AML-193 (cell line): ENCODE measurements at regions not wholly inside any gene's neighbourhood (a gene's known extent, or its start where the extent isn't known, plus 50 kb on each side); places are given as distances from the start of the nearest gene placed in this dataset.
"Not testable (repeated sequence)": the region's sequence is repeated elsewhere in the genome, so short reads cannot be mapped to it uniquely, and the experiment has no call there.

Experiments used
- DNase-seq, 2 experiments: peaks; one replicate each; lab custom pipeline; 2025; lab: John Stamatoyannopoulos, UW

DNA sequence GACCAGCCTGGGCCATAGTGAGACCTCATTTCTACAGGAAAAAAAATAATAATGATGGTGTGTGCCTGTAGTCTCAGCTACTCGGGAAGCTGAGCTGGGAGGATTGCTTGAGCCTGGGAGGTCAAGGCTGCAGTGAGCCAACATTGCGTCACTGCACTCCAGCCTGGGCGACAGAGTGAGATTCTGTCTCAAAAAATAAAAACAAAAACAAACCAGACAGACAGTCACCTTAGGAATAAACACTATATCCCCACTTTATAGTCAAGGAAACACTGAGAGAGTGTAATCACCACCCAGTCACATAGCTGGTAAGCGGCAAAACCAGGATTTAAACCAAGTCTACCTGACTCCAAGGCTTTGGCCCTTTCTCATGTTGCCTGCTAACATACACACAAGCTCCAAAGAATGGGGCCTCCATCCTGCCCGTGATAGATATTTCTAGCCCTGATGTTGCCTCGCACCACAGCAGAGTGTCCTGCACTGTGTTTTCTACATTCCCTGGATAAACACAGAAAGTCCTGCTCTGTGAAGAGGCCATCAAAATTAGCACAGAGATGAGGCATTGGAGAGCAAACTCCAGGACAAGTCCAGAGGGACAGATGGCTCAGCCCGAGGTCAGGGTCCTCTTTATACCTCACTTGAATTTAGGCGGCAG, 66.1 kb upstream of the SMURF2 start:
- DNase-seq, result no peak

DNA sequence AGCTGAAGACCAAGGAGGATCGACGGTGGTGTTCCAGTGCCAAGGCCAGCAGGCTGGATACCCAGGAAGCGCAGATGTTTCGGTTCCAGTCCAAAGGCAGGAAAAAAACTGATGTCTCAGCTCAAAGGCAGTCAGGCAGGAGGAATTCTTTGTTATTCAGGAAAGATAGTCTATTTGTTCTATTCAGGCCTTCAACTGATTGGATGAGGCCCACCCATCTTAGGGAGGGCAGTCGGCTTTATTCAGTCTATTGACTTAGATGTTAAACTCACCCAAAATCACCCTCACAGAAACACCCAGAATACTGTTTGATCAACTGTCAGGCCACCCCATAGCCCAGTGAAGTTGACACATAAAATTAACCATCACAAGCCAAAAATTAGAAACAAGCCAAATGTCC, 63.9 kb upstream of the SMURF2 start:
- not testable (repeated sequence) for DNase-seq

DNA sequence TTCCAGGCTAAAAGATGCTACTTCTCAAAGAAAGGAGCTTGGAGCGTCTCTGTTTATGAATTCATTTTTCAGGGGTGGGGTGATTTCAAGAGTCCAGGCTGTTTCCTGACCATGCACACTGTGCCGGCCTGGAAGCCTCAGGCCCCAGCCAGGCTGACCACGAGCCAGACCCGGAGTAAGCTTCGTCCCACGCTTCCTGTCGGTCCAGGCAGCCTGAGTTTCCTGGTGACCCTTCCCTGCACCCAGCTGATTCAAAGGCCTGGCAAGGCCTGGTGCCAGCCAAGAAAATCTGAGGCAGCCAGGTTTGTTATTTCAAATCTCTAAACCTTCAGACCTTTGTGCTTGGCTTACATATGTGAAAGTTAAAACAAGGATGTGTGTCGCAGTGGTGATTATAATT, 62.1 kb upstream of the SMURF2 start:
- not testable (repeated sequence) for DNase-seq

DNA sequence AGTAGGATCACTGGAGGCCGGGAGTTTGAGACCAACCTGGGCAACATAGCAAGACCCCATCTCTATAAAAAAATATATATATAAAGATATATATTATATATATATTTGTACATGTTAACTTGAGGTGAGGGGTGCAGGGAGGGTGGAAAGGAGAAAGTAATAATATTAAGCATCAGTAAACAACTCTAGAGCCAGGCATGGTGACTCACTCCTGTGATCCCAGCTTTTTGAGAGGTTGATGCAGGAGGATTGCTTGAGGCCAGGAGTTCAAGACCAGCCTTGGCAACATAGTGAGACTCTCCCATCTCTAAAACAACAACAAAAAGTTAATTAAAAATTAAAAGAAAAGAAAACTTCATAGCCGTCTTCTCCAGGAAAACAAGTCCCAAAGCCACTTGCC, 61.7 kb upstream of the SMURF2 start:
- no peak for DNase-seq

DNA sequence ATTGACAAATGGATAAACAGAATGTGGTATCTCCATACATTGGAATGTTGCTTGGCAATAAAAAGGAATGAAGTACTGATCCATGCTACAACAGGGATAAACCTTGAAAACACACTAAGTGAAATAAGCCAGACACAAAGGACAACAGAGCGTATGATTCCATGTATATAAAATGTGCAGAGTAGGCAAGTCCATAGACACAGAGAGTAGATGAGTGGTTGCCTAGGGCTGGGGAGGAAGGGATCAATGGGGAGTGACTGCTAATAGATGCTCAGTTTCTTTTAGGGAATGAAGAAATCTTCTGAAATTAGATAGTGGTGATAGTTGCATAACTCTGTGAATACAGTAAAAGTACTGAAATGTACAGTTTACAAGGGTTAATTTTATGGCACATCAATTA, 59.4 kb upstream of the SMURF2 start:
- DNase-seq, result not testable (repeated sequence)

DNA sequence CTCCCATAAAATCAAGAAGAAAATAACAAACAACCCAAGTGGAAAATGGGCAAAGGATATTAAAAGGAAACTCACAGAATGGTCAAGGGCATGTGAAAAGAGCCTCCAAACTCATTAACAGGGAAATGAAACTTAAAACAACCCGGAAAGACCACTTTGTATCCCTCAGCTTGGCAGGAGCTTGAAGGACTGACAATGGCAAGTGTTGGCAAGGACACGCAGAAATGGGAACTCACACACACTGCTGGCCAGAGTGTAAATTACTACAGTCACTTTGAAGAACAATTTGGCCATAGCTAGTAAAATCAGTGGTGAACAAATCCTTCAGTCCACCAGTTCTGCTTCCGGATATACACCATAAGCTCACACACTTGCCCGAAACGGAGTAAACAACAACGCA, 58.1 kb upstream of the SMURF2 start:
- DNase-seq, result not testable (repeated sequence)

DNA sequence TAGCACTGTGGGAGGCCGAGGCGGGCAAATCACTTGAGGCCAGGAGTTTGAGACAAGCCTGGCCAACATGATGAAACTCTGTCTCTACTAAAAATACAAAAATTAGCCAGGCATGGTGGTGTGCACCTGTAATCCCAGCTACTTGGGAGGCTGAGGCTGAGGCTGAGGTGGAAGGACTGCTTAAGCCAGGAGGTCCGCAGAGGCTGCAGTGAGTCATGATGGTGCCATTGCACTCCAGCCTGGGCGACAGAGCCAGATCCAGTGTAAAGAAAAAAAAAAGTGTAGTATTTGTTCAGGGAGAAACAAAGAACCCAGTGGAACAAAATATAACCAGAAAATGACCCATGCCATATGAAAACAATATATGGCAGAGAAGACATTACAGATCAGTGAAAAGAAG, 57.4 kb upstream of the SMURF2 start:
- DNase-seq, result not testable (repeated sequence)

DNA sequence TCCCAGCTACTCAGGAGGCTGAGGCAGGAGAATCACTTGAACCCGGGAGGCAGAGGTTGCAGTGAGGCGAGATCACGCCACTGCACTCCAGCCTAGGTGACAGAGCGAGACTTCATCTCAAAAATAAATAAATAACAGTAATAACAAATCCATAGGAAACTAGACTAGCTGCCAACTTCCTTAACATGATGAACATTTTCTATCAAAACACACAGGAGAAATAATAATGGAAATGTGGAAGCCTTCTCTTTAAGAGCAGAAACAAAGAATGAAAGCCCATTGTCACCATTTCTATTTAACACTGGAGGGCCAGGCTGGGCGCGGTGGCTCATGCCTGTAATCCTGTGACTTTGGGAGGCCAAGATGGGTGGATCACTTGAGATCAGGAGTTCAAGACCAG, 56.7 kb upstream of the SMURF2 start:
- DNase-seq, result not testable (repeated sequence)

DNA sequence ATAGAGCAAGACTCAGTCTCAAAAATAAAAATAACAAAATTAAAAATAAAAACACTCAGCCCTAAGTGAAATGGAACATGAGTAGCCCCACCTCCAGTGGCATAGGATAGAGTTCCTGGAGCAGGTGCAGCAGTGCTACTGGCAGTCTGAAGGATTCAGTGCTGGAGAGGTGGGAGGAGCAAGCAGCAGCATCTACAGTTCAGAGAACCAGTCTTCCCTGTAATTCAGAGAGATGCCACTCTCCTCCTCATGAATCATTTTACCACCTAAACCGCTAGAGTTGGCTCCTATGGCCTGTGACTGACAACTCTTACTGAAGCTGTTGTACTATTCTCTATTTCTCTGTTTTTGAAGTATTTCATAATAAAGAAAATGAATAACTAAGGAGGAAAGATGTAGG, 56.0 kb upstream of the SMURF2 start:
- no peak for DNase-seq

DNA sequence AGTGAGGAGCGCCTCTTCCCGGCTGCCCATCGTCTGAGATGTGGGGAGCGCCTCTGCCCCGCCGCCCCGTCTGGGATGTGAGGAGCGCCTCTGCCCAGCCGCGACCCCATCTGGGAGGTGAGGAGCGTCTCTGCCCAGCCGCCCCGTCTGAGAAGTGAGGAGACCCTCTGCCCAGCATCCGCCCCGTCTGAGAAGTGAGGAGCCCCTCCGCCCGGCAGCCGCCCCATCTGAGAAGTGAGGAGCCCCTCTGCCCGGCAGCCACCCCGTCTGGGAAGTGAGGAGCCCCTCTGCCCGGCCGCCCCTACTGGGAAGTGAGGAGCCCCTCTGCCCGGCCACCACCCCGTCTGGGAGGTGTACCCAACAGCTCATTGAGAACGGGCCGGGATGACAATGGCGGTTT, 54.4 kb upstream of the SMURF2 start:
- DNase-seq, result not testable (repeated sequence)

DNA sequence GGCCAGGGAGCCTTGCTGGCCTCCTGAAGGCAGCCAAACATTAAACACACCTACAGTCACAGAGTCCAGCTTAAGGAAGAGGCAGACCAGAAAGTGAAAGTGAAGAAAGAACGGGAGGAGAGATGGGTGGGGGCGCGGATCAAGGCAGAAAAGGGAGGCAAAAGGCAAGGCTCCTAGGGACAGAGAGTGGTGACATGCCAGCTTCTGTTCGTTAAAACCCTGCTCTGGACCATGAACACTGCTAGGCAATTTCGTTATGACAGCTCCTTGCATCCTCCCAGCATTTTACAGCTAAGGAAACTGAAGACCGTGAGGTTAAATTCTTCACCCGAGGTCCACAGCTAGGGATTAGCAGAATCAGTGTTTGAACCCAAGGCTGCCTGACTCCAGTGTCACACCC, 51.7 kb upstream of the SMURF2 start:
- not testable (repeated sequence) for DNase-seq

DNA sequence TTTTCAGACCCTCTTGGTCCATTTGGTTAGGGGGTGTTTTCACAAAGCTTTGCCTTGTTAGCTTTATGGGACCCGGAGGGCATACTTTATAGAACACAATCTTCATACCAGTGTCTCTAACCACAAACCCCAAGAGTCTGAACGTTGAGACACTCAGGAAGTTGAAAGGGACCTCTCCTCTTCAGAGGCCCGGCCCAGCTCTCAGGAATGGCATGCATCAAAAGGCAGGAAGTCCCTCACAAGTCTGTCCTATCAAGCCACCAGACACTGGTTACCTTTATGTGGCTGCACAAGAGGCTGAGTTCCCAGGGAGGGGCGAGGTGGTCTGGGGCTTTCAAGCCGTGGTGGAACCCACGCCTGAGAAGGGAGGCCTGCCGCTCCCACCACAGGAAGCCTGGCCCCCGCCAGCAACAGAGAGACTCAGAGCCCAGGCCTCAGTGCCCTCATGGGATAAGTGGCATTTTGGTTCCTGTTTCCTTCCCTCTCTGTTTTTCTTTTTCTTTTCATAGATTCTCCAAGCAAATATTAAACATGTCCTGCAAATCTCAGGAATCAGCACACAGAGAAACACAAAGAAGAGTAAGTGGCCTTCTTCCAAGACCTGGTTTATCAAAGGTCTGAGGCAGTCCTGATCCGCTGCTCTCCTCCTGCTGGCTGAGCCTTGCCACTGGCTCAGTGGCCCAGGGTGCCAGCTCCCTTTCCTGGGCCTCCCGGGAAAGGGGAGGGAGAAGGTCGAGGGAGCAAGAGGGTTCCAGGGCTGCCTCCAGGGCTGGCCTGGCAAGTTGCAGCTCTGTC, 50.6 kb upstream of the SMURF2 start:
- peak; percentile 38 to 42 for DNase-seq
